ENCODE measurements at regions not wholly inside any gene's neighbourhood (a gene's known extent, or its start where the extent isn't known, plus 50 kb on each side); places are given as distances from the start of the nearest gene placed in this dataset.

- no peak for TF ChIP-seq POLR2AphosphoS5 (IDR thresholded peaks at IDR 0.05; ENCODE audit: borderline replicate concordance, low read depth, low read length)
- no peak for TF ChIP-seq EZH2 (IDR thresholded peaks at IDR 0.05)
- TF ChIP-seq FOXP2 (optimal IDR thresholded peaks at IDR 0.05; ENCODE audit: control extremely low read depth, extremely low read length, insufficient read depth), result no peak
Observed at GRCh38 chr18:56330366-56331110, 307.9 kb downstream of the TXNL1 start.

Measured in SK-N-MC (cell line).